ENCODE measurements at regions not wholly inside any gene's neighbourhood (a gene's known extent, or its start where the extent isn't known, plus 50 kb on each side); places are given as distances from the start of the nearest gene placed in this dataset.

- Histone ChIP-seq H3K36me3 (no peaks in the 10 kb centered on the region), H3K9ac (no peak overlapping the region), H3K27ac (no peak overlapping the region), H3K4me3 (no peak overlapping the region), H3K4me2 (no peak overlapping the region), H3K9me3 (ENCODE audit: low read depth) (no peaks in the 10 kb centered on the region), H2AFZ (replicated peaks) (no peak overlapping the region), H4K20me1 (ENCODE audit: low read depth) (no peaks in the 10 kb centered on the region), H3K4me1 (no peaks in the 10 kb centered on the region), H3F3A (ENCODE audit: low read depth) (no peaks in the 10 kb centered on the region), H3K27me3 (no peaks in the 10 kb centered on the region), H3K79me2 (ENCODE audit: low read depth) (no peaks in the 10 kb centered on the region)
- no peaks in the 10 kb centered on the region for H3K4me1 Mint-ChIP-seq
- H3K9me3 Mint-ChIP-seq, result peaks cover 3% of the 10 kb centered on the region
- no peak overlapping the region for H3K4me3 Mint-ChIP-seq
- no peaks in the 10 kb centered on the region for H3K36me3 Mint-ChIP-seq
- H3K27ac Mint-ChIP-seq, result no peak overlapping the region
- TF ChIP-seq EZH2phosphoT487 (IDR thresholded peaks at IDR 0.05), result no peak
- no peak for TF ChIP-seq CTCF (IDR thresholded peaks at IDR 0.05)
- no peak for TF ChIP-seq EZH2 (IDR thresholded peaks at IDR 0.05)
- no peak for DNase-seq (ENCODE audit: low spot score)
- peaks cover 2% of the 10 kb centered on the region for H3K27me3 Mint-ChIP-seq (ENCODE audit: insufficient read depth, low read depth)
Measured at GRCh38 chr5:2675548-2675947, 75.9 kb downstream of the IRX2 start.

- Histone ChIP-seq H3K27me3 (no peaks in the 10 kb centered on the region), H3K36me3 (no peaks in the 10 kb centered on the region), H4K20me1 (ENCODE audit: low read depth) (no peaks in the 10 kb centered on the region), H3K4me1 (no peaks in the 10 kb centered on the region), H3K4me2 (no peak overlapping the region), H3K4me3 (no peak overlapping the region), H2AFZ (replicated peaks) (no peak overlapping the region), H3K27ac (no peak overlapping the region), H3F3A (ENCODE audit: low read depth) (no peaks in the 10 kb centered on the region), H3K9ac (no peak overlapping the region), H3K79me2 (ENCODE audit: low read depth) (no peaks in the 10 kb centered on the region), H3K9me3 (ENCODE audit: low read depth) (no peaks in the 10 kb centered on the region)
- H3K4me1 Mint-ChIP-seq, result no peaks in the 10 kb centered on the region
- no peaks in the 10 kb centered on the region for H3K36me3 Mint-ChIP-seq
- H3K27ac Mint-ChIP-seq, result no peak overlapping the region
- TF ChIP-seq EZH2 (IDR thresholded peaks at IDR 0.05), result no peak
- no peak for TF ChIP-seq CTCF (IDR thresholded peaks at IDR 0.05)
- no peak for TF ChIP-seq EZH2phosphoT487 (IDR thresholded peaks at IDR 0.05)
- H3K27me3 Mint-ChIP-seq (ENCODE audit: insufficient read depth, low read depth), result peaks cover 2% of the 10 kb centered on the region
- DNase-seq (ENCODE audit: low spot score), result no peak
- peaks cover 3% of the 10 kb centered on the region for H3K9me3 Mint-ChIP-seq
- no peak overlapping the region for H3K4me3 Mint-ChIP-seq
Measured at GRCh38 chr5:2674456-2674855, 77.0 kb downstream of the IRX2 start.

GRCh38 chr5:2670940-2671339 lies 80.5 kb downstream of the IRX2 start:
- no peaks in the 10 kb centered on the region for H3K9me3 ChIP-seq (ENCODE audit: low read depth)

More at GRCh38 chr5:2670940-2671339, 80.5 kb downstream of the IRX2 start:
- Histone ChIP-seq H4K20me1 (ENCODE audit: low read depth) (no peaks in the 10 kb centered on the region), H3K4me1 (peaks cover 6% of the 10 kb centered on the region), H2AFZ (replicated peaks) (no peak overlapping the region), H3F3A (ENCODE audit: low read depth) (no peaks in the 10 kb centered on the region), H3K36me3 (no peaks in the 10 kb centered on the region), H3K27ac (no peak overlapping the region), H3K4me3 (no peak overlapping the region), H3K27me3 (no peaks in the 10 kb centered on the region), H3K79me2 (ENCODE audit: low read depth) (no peaks in the 10 kb centered on the region), H3K4me2 (no peak overlapping the region), H3K9ac (no peak overlapping the region)
- no peak for DNase-seq (ENCODE audit: low spot score)
- H3K36me3 Mint-ChIP-seq, result no peaks in the 10 kb centered on the region
- no peak overlapping the region for H3K27ac Mint-ChIP-seq
- TF ChIP-seq EZH2phosphoT487 (IDR thresholded peaks at IDR 0.05), result no peak
- TF ChIP-seq EZH2 (IDR thresholded peaks at IDR 0.05), result no peak
- no peak for TF ChIP-seq CTCF (IDR thresholded peaks at IDR 0.05)
- peaks cover 9% of the 10 kb centered on the region for H3K4me1 Mint-ChIP-seq
- no peaks in the 10 kb centered on the region for H3K9me3 Mint-ChIP-seq
- no peak overlapping the region for H3K4me3 Mint-ChIP-seq
- peaks cover 2% of the 10 kb centered on the region for H3K27me3 Mint-ChIP-seq (ENCODE audit: insufficient read depth, low read depth)

Measured in neural progenitor cell (in vitro differentiated cells).